ENCODE measurements at regions not wholly inside any gene's neighbourhood (a gene's known extent, or its start where the extent isn't known, plus 50 kb on each side); places are given as distances from the start of the nearest gene placed in this dataset.
A peak's percentile ranks its signal among the peaks of the same experiment; 100 is the strongest.
"Not testable (repeated sequence)": the region's sequence is repeated elsewhere in the genome, so short reads cannot be mapped to it uniquely, and the experiment has no call there.

DNA sequence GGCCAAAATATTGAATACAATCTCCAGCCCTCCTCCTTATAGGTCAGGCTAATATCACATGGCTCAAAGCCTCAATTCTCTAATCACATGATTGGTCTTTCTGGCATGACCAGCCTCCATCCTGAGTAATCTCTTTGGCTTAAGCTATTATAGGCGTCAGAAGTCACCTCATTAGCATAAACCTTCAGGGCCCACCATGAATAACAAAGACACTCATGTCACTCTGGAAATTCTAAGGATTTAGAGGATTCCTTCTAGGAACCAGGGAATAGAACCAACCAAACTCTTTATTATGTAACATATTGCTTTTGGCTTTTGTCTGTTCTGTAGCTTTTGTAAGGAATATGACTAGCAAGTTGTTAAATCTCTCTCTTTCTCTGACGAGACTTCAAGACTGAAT lies 109.2 kb upstream of the IGFBP7 start:
- no peak for DNase-seq (ENCODE audit: low read depth in 4 of 4, low spot score in 3 of 4)

DNA sequence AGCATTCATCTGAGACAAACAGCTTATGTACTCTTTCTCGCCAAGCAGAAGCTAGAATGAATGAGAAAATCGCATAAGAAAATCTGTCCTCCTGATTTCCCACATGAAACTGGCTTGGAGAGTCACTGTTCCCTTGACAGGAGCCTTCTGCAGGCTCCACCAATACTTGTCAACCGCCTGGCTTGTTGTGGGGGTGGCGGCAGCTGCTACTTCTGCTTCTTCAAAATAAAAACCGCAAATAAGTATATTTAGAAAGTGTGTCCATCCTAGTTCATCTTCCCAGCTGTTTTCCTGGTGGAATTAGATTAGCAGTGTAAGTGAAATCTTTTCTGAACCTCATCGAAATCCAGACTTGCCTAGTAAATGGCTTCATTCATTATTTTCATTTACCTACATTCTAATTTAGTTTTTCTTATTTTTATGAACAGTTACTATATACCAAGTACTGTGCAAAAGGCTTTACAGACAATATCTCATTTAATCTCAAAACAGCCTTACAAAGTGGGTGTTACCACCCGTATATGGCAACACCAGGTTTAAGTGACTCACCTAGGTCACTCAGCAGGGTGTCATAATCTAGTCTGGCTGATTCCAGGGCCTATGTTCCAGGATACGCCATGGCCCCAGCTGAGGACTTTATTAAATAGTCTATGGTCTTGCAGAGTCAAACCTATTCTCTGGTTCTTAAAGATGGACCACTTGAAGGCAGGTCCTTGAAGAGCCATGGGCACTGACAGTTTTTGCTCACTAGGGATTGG lies 104.6 kb upstream of the IGFBP7 start:
- DNase-seq (ENCODE audit: low read depth in 4 of 4, low spot score in 3 of 4), result no peak

DNA sequence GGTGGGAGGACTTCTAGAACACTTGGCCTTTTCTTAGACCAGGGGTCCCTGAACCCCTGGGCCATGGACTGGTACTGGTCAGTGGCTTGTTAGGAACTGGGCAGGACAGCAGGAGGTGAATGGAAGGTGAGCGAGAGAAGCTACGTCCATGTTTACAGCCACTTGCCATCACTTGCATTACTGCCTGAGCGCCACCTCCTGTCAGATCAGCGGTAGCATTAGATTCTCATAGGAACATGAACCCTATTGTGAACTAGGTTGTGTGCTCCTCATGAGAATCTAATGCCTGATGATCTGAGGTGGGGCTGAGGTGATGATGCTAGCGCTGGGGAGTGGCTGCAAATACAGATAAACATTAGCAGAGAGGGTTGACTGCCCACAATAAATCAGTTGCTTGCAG lies 100.9 kb upstream of the IGFBP7 start:
- no peak for DNase-seq (ENCODE audit: low read depth in 4 of 4, low spot score in 3 of 4)

DNA sequence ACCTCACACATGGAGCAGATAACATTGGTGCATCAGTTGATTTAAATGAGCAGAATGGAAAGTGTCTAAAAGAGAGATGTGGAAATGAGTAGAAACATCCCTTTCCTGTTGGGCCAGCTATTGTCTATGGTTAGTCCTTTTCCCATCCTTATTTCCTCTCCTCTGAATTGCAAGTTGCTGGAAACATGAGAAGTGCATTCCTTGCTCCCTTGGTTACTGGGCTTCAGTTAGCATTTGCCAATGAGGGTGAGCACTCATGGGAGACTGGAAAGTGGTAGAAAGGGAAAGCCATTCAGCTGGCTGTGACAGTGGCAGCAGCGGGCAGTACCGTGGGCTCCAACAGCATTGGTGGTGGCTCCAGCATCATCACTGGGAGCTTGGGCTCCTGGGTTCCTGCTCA lies 96.0 kb upstream of the IGFBP7 start:
- DNase-seq (ENCODE audit: low read depth in 4 of 4, low spot score in 3 of 4), result no peak

DNA sequence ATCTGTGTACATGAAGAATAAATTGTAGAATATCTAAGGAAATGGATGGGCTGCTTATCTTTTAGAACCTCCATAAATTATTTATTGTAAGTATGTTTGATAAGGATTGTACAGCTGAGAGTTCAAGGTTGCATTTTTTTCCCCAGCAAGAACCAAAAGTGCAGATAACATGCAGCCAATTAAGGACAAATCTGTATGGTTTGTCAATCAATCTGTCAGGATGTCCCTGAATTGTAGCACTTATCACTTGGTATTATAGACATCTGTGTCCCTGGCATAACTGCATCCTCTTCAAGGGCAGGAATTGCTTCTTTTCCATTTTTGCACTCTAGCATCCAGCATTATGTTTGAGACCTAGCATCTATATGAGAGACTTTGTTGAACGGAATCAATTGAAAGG lies 95.4 kb upstream of the IGFBP7 start:
- no peak for DNase-seq (ENCODE audit: low read depth in 4 of 4, low spot score in 3 of 4)

DNA sequence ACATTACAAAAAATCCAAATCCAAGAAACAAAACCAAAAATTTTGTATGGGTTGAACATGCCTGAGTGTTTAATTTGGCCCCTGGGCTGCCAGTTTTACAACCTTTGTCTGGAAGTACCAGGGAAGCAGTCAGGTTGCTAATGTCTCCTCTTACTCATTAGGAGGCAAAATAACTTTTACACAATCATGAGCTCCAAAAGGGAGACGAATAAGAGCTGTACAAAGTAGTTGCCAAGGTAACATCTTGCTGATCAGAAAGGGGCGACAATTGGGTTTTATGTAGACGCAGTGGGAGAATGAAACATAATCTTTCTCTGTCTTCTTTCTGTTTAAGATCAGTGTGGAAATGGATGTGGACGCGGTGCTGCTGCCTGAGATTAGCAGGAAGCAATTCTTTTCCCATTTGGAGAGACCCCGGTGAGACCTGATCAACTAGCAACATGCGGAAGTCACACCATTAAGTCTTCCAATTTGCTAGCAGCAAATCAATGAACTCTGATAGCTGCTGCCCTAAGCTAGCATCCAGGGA lies 90.7 kb upstream of the IGFBP7 start:
- DNase-seq (ENCODE audit: low read depth in 4 of 4, low spot score in 3 of 4), result no peak

DNA sequence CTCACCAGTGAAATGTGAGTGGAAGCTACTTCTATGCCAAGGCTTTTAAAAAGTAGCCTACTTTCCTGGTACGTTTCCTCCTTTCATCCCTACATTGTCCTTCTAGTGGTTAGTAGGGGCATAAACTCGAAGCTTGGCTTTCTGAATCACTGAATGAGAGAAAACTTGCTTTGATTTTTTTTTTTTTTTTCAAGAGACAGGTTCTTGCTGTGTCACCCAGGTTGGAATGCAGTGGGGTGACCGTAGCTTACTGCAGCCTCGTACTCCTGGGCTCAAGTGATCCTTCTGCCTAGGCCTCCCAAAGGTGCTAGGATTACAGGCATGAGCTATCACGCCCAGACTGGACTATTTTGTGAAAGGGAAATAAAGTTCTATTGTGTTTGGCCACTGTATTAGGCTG lies 89.1 kb upstream of the IGFBP7 start:
- no peak for DNase-seq (ENCODE audit: low read depth in 4 of 4, low spot score in 3 of 4)

DNA sequence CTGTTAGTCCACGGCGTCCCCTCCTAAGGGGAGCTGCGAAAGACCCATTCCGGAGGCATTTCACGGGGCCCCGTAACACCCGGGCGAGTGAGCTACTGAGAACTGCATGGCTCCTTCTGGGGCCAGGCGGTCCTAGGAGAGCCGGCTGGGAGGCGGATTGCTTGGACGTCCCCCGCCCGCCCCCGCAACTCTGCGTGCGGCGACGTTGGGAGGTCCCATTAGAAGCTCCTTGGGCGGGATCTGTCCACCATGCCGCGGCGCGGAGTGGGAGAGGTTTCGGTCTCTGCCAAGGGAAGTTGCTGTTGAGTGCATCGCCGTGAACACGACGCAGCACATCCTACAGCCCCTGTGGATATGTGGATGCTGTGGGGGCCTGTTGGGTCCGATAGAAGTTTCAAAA lies 85.4 kb upstream of the IGFBP7 start:
- no peak for DNase-seq (ENCODE audit: low read depth in 4 of 4, low spot score in 3 of 4)

DNA sequence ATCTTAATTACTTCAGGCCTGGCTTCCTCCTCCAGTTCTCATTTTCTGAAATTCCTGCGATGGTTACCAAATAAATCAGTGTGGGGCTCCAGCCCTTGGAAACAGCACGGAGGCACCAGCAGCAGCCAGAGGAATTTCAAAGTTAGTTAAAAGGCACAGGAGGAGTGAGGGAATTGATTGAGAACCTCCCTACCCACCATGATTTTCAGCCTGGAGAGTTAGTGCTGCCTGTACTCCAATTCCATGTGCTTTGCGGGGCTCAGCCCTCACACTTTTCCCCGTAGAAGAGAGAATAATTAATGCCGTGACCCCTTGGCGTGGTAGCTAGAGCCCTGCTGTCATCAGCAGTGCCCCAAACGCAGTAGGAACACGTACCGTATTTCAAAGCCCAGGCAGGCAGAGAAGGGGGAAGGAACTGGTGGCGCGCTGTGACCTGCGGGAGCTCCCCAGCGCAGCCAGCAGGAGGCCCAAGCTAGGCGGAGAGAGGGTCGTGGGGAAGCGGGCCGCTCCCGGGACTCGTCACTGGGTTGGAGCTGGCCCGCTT lies 84.0 kb upstream of the IGFBP7 start:
- DNase-seq (ENCODE audit: low read depth in 4 of 4, low spot score in 3 of 4), result peak in 3 of 4 donors; percentile 25 to 52 (median 48)

DNA sequence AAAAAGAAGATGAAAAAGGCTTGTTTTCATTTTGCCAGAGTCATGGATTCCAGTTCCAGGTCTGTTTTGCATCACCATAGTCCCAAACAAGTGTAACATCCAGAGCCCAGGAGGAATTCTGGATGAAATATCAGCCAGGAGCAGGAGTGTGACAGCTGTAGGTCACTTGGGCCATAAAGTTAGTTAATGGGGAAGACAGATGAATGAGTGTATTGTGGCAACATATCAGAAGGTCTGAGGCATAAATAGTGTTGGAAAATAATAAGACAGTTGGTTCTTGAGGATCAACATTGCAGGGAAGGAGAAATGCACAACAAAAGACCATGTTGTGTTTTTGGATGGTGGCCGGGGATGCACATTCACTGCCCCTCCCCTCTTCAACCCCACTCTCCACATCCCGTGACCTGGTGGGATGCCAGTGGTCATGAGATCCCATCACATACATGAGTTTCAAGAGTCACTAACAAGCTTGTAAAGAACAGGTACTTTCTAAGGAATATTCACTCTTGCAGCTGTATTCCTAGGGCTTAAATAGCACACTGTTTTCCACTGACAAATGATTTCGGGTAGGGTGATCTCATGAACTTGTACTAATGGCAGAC lies 83.1 kb upstream of the IGFBP7 start:
- no peak for DNase-seq (ENCODE audit: low read depth in 4 of 4, low spot score in 3 of 4)

DNA sequence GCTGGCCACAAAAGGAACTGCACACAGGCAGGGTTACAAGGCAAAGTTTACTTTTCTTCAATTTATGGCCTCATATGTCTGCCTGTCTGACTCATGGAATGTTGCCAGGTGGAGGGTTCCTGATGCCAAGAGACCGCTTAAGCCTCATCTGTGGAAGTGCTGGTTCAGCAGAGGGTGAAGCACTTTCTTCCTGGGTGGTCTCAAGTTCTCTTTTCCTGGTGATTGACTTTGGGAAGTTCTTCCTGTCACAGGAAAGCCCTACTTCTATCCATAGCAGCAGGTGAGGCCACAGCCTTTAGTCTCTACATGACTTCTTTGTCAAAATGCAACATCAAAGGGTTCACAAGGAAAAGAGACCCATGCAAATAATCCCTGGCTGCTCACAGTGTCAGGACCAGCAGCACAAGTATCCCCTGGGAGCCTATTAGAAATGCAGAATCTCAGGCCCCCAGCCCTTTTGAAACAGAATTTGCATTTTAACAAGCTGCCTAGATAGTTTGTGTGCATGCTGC lies 81.4 kb upstream of the IGFBP7 start:
- DNase-seq (ENCODE audit: low read depth in 4 of 4, low spot score in 3 of 4), result peak in 3 of 4 donors; percentile 53 to 77 (median 73)

DNA sequence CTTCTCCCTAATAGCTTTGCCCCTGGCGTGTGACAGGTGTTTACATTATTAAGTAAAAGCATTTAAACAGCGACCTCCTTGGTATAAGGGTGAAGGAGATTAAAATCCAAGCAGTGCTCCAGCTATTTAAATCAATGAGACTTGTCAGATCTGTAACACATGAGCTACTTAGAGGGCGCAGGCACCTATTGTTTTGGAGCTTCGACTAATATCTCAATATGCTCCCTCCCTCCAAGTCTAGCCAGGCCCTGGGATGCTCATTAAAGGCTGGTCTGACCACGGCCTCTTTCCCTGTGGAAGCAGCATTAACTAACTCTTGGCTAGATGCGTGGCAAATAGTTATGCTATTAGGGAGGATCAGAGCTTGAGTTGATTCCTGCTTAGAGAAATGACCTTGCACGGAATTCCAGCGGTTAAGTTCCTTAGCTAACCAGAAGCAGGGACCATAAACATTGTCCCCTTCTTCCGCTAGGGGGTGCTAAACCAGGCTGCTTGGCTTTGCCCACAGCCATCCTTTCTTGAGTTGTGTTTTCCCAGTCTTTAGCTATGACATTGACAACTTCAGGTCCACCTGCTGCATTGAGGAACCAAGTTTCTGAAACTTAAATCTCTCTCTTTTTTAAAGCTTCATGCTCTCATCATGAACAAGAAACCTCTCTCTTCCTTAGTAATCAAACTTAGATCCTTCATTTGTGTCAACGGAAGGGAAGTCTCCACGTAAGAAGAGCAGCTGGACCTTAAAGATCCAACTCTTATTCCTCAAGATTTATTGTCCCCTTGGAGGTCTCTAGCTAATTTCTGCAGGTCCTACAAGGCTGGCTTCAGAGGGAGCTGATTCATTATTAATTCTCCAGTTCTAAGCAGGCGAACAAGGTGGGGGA lies 80.7 kb upstream of the IGFBP7 start:
- DNase-seq (ENCODE audit: low read depth in 4 of 4, low spot score in 3 of 4), result no peak

DNA sequence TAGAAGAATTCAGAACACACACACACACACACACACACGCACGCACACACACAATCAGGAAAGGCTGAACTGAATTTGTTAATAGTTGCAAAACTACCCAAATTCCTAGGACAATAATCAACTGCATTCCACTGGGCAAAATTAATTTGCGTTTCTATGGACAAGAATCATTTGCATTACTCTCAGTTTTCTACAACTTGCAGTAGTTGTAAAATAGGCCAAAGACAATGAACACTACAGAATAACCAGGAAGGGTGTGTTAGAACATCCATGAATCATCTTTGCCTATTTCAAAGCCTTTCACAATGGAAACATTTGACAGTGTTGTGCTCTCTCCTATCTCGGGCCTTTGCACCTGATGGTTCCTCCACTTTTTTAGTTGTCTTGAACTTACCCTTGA lies 77.1 kb upstream of the IGFBP7 start:
- DNase-seq (ENCODE audit: low read depth in 4 of 4, low spot score in 3 of 4), result no peak

DNA sequence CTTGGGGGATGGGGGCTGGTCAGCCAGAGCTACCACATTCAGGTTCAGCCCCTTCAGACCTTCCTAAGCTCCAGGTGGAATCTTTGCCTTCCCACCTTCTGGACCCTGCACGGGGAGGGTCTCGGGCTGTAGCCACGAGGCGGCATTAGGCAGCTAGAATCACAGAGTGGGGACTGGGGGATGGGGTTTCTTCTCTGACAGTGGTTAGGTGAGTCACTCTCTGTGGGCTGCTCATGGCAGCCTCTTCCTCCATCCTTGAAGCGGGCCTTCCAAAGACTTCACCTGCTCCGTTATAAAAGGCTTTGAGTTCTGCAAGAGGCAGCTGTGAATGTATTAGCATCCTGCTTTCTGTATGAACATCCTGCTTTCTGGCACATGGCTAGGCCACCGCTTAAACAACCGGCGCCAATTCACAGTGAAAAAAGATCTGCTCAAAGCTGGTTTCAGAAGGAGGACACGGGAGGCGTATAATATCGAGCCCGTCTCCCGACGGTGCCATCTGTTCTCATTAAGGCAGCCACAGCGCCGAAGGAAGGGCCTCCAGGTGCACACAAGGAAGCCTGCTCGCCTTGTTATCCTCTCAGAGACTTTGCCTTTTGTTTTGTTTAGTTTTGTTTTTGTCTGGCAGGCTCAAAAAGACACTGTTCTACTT lies 74.3 kb upstream of the IGFBP7 start:
- no peak for DNase-seq (ENCODE audit: low read depth in 4 of 4, low spot score in 3 of 4)

DNA sequence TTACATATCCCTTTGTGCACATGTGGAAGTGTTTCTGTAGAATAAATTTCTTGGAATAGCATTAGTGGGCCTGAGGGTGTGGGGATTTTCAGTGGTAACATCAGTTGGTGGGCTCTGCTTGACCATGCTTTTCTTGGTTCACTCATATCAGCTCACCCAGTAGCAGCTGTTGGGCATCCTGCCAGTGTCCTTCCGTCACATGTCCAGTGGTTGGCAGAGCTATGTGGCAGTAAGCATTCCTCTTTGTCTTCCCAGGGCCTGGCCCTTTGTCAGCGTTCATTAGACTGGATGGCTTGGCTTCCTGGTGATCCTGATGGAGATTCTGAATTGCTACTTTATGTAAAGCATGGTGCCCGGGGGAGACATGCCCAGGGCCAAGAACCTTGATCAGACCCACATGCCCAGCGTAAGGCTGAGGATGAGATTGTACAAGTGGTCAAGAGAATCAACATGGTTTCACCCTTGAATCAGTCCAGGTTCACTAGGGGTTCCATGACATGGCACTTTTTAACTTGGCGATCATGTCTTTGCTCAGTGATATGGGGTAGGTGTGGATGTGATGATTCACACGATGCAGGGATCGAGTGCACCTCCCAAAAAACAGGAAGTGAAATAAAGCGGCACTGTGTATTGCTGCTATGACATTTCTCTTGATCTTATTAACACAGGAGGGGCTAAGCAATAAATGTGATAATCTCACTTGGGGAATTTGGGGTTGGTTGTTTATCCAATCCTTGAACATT lies 72.1 kb upstream of the IGFBP7 start:
- DNase-seq (ENCODE audit: low read depth in 4 of 4, low spot score in 3 of 4), result no peak

DNA sequence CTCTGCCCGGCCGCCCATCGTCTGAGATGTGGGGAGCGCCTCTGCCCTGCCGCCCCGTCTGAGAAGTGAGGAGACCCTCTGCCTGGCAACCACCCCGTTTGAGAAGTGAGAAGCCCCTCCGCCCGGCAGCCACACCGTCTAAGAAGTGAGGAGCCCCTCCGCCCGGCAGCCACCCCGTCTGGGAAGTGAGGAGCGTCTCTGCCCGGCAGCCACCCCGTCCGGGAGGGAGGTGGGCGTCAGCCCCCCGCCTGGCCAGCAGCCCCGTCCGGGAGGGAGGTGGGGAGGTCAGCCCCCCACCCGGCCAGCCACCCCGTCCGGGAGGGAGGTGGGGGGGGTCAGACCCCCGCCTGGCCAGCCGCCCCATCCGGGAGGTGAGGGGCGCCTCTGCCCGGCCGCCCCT lies 63.0 kb upstream of the IGFBP7 start:
- not testable (repeated sequence) for DNase-seq (ENCODE audit: low read depth in 4 of 4, low spot score in 3 of 4)

DNA sequence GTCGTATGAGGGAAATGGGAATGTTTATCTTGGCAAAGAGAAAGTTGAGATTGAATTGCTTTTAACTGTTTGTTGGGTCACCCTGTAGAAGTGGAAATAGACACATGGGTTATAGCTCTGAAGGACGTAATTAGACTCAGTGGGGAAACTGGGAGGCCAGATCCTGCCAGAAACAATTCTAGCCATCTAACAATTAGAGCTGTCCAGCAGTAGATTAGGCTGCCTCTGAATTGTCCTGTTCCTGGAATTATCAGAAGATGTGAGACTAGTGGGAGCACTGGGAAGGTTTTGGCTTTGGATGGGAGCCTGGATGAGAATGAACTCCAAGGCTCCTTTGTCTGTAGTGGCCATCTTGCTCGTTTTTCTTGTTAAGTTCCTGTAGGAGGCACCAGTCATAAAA lies 61.9 kb upstream of the IGFBP7 start:
- DNase-seq (ENCODE audit: low read depth in 4 of 4, low spot score in 3 of 4), result no peak

DNA sequence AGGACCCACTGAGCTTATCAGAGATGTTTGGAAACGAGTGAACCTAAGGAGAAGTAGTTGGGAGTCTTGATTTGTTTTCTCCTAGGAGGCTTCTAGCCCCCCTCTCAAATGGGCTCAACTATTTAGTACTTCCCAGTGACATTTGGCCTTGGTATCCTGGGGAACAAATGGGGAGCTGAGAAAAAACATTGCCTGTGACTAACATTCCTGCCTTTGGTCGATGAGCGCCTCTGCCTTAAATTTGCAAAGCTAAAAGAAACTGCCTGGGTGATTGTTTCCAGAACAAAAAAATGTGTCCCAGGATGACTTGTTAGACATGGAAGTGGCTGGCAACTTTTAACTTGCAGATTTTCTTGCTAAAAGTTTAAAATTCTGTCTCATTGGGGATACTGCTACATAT lies 58.8 kb upstream of the IGFBP7 start:
- no peak for DNase-seq (ENCODE audit: low read depth in 4 of 4, low spot score in 3 of 4)

Measured in right renal pelvis (tissue), 4 donors.